ENCODE measurements at regions not wholly inside any gene's neighbourhood (a gene's known extent, or its start where the extent isn't known, plus 50 kb on each side); places are given as distances from the start of the nearest gene placed in this dataset.

DNA sequence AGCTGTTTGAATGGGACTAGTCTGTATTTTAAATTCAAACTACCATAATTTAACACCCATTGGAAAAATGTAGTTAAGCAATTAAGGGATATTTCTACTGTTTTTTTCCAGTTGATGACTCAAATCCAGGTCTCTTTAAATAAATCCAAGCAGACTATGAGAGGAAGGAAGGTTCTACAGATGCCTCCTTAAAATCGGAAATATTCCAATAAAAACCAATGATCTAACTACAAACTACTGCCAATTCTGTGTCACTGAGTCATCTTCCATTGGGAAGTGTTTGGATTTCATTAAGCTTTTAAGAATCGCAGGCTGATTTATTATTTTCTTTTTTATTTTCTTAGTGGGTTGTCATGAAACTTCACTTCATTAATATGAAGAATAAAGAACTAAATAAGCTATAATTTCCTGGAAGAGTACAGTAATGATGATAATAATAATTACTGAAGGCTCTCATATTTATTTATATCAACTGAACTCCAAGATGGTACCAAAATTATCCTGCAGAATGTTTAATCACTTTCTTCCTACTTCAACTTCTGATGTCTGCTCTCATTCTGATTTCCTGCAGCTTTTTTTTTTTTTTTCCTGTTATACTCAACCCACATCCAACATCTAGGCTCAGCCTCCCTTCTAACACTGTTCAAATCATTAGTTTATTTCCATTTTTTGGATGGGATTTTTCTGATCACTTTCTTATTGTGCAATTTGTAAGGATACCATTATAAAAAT, 166.3 kb upstream of the FN1 start:
- WGBS, 2 experiments (ENCODE audit: insufficient coverage in 2 of 2), result no CpG with 5 or more reads among the region's 2 CpGs
- no peaks in the 10 kb centered on the region for H3K9me3 ChIP-seq (ENCODE audit: control insufficient read depth, low read length)
- no peak overlapping the region for H3K4me3 ChIP-seq (ENCODE audit: extremely low read depth, insufficient read depth, low read length, poor library complexity, severe bottlenecking)
- no peaks in the 10 kb centered on the region for H3K4me1 ChIP-seq (ENCODE audit: control insufficient read depth, insufficient read depth, low read length, poor library complexity, severe bottlenecking)
- no peak overlapping the region for H3K27ac ChIP-seq (ENCODE audit: low read depth, low read length, severe bottlenecking)
- H3K36me3 ChIP-seq (ENCODE audit: control insufficient read depth, insufficient read depth, low read length), result no peaks in the 10 kb centered on the region

GRCh38 chr2:215601526-215601925, 165.7 kb upstream of the FN1 start:
- Histone ChIP-seq H3K4me1 (ENCODE audit: control insufficient read depth, insufficient read depth, low read length, poor library complexity, severe bottlenecking) (no peaks in the 10 kb centered on the region), H3K4me3 (ENCODE audit: extremely low read depth, insufficient read depth, low read length, poor library complexity, severe bottlenecking) (no peak overlapping the region), H3K36me3 (ENCODE audit: control insufficient read depth, insufficient read depth, low read length) (no peaks in the 10 kb centered on the region), H3K27ac (ENCODE audit: low read depth, low read length, severe bottlenecking) (no peak overlapping the region), H3K9me3 (ENCODE audit: control insufficient read depth, low read length) (no peaks in the 10 kb centered on the region)
- 100% methylated on average over 2 of the region's 3 CpGs for WGBS, 2 experiments (ENCODE audit: insufficient coverage in 2 of 2)

- Histone ChIP-seq H3K9me3 (ENCODE audit: control insufficient read depth, low read length) (no peaks in the 10 kb centered on the region), H3K4me1 (ENCODE audit: control insufficient read depth, insufficient read depth, low read length, poor library complexity, severe bottlenecking) (no peaks in the 10 kb centered on the region), H3K27ac (ENCODE audit: low read depth, low read length, severe bottlenecking) (no peak overlapping the region), H3K36me3 (ENCODE audit: control insufficient read depth, insufficient read depth, low read length) (no peaks in the 10 kb centered on the region), H3K4me3 (ENCODE audit: extremely low read depth, insufficient read depth, low read length, poor library complexity, severe bottlenecking) (no peak overlapping the region)
- 88% methylated on average over 1 of the region's 3 CpGs; no CpG with 5 or more reads in 1 of the 2 experiments for WGBS, 2 experiments (ENCODE audit: insufficient coverage in 2 of 2)
Observed at GRCh38 chr2:215598376-215598975, 162.6 kb upstream of the FN1 start.

- no peaks in the 10 kb centered on the region for H3K4me1 ChIP-seq (ENCODE audit: control insufficient read depth, insufficient read depth, low read length, poor library complexity, severe bottlenecking)
- no CpG with 5 or more reads among the region's 3 CpGs for WGBS, 2 experiments (ENCODE audit: insufficient coverage in 2 of 2)
- H3K36me3 ChIP-seq (ENCODE audit: control insufficient read depth, insufficient read depth, low read length), result no peaks in the 10 kb centered on the region
- no peak overlapping the region for H3K4me3 ChIP-seq (ENCODE audit: extremely low read depth, insufficient read depth, low read length, poor library complexity, severe bottlenecking)
- no peaks in the 10 kb centered on the region for H3K9me3 ChIP-seq (ENCODE audit: control insufficient read depth, low read length)
- H3K27ac ChIP-seq (ENCODE audit: low read depth, low read length, severe bottlenecking), result no peak overlapping the region
Observed at GRCh38 chr2:215597577-215597976, 161.7 kb upstream of the FN1 start.

DNA sequence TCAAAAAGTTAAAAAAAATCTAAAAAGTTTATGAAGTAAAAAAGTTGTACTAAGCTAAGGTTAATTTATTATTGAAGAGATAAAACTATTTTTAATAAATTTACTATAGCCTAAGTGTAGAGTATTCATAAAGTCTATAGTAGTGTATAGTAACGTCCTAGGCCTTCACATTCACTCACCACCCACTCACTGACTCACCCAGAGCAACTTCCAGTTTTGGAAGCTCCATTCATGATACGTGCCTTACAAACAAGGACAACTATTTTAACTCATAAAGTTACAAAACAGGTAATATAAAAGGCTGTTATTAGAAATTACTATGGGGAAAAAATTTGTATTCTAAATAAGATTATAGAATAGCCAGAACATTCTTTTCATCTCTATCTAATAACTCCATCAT, 158.9 kb upstream of the FN1 start:
- Histone ChIP-seq H3K9me3 (ENCODE audit: control insufficient read depth, low read length) (no peaks in the 10 kb centered on the region), H3K27ac (ENCODE audit: low read depth, low read length, severe bottlenecking) (no peak overlapping the region), H3K4me3 (ENCODE audit: extremely low read depth, insufficient read depth, low read length, poor library complexity, severe bottlenecking) (no peak overlapping the region), H3K4me1 (ENCODE audit: control insufficient read depth, insufficient read depth, low read length, poor library complexity, severe bottlenecking) (peaks cover 8% of the 10 kb centered on the region), H3K36me3 (ENCODE audit: control insufficient read depth, insufficient read depth, low read length) (no peaks in the 10 kb centered on the region)
- WGBS, 2 experiments (ENCODE audit: insufficient coverage in 2 of 2), result no CpG with 5 or more reads among the region's 2 CpGs

- WGBS, 2 experiments (ENCODE audit: insufficient coverage in 2 of 2), result 86 to 100% methylated on average over 1 of the region's 6 CpGs
- Histone ChIP-seq H3K36me3 (ENCODE audit: control insufficient read depth, insufficient read depth, low read length) (no peaks in the 10 kb centered on the region), H3K27ac (ENCODE audit: low read depth, low read length, severe bottlenecking) (no peak overlapping the region), H3K9me3 (ENCODE audit: control insufficient read depth, low read length) (no peaks in the 10 kb centered on the region), H3K4me1 (ENCODE audit: control insufficient read depth, insufficient read depth, low read length, poor library complexity, severe bottlenecking) (peaks cover 9% of the 10 kb centered on the region), H3K4me3 (ENCODE audit: extremely low read depth, insufficient read depth, low read length, poor library complexity, severe bottlenecking) (no peak overlapping the region)
Observed at GRCh38 chr2:215590010-215590745, 154.3 kb upstream of the FN1 start.

DNA sequence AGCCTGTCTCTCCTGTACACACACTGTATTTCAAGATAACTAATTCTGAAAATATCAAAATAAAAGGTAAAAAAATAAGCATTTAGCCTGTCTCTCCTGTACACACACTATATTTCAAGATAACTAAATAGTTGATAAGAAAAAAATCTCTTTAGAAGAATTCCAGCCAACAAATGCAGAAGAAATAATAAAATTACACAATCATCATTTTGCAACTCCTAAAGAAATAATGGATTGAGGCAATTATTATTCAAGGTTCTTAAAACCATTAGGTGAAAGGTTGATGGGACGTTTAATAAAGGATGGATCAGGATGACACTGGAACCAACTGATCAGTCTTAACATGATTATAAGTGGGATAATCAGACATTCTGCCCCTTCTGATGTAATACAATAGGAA, 148.0 kb upstream of the FN1 start:
- no peaks in the 10 kb centered on the region for H3K4me1 ChIP-seq (ENCODE audit: control insufficient read depth, insufficient read depth, low read length, poor library complexity, severe bottlenecking)
- WGBS, 2 experiments (ENCODE audit: insufficient coverage in 2 of 2), result 100% methylated on average over 1 of the region's 1 CpG; no CpG with 5 or more reads in 1 of the 2 experiments

GRCh38 chr2:215579809-215580208, 143.9 kb upstream of the FN1 start:
- H3K9me3 ChIP-seq (ENCODE audit: control insufficient read depth, low read length), result no peaks in the 10 kb centered on the region
- H3K4me1 ChIP-seq (ENCODE audit: control insufficient read depth, insufficient read depth, low read length, poor library complexity, severe bottlenecking), result no peaks in the 10 kb centered on the region
- WGBS, 2 experiments (ENCODE audit: insufficient coverage in 2 of 2), result 86% methylated on average over 1 of the region's 3 CpGs; no CpG with 5 or more reads in 1 of the 2 experiments
- no peaks in the 10 kb centered on the region for H3K36me3 ChIP-seq (ENCODE audit: control insufficient read depth, insufficient read depth, low read length)
- H3K27ac ChIP-seq (ENCODE audit: low read depth, low read length, severe bottlenecking), result no peak overlapping the region
- H3K4me3 ChIP-seq (ENCODE audit: extremely low read depth, insufficient read depth, low read length, poor library complexity, severe bottlenecking), result no peak overlapping the region

More for the DNA sequence above, 148.0 kb upstream of the FN1 start:
- H3K4me3 ChIP-seq (ENCODE audit: extremely low read depth, insufficient read depth, low read length, poor library complexity, severe bottlenecking), result no peak overlapping the region
- no peak overlapping the region for H3K27ac ChIP-seq (ENCODE audit: low read depth, low read length, severe bottlenecking)
- no peaks in the 10 kb centered on the region for H3K36me3 ChIP-seq (ENCODE audit: control insufficient read depth, insufficient read depth, low read length)
- H3K9me3 ChIP-seq (ENCODE audit: control insufficient read depth, low read length), result no peaks in the 10 kb centered on the region

- H3K4me3 ChIP-seq (ENCODE audit: extremely low read depth, insufficient read depth, low read length, poor library complexity, severe bottlenecking), result no peak overlapping the region
- no peak overlapping the region for H3K27ac ChIP-seq (ENCODE audit: low read depth, low read length, severe bottlenecking)
- H3K9me3 ChIP-seq (ENCODE audit: control insufficient read depth, low read length), result no peaks in the 10 kb centered on the region
- no peaks in the 10 kb centered on the region for H3K4me1 ChIP-seq (ENCODE audit: control insufficient read depth, insufficient read depth, low read length, poor library complexity, severe bottlenecking)
- H3K36me3 ChIP-seq (ENCODE audit: control insufficient read depth, insufficient read depth, low read length), result no peaks in the 10 kb centered on the region
Observed at GRCh38 chr2:215577356-215577755, 141.5 kb upstream of the FN1 start.

GRCh38 chr2:215576572-215576971, 140.7 kb upstream of the FN1 start:
- Histone ChIP-seq H3K36me3 (ENCODE audit: control insufficient read depth, insufficient read depth, low read length) (no peaks in the 10 kb centered on the region), H3K9me3 (ENCODE audit: control insufficient read depth, low read length) (no peaks in the 10 kb centered on the region), H3K4me1 (ENCODE audit: control insufficient read depth, insufficient read depth, low read length, poor library complexity, severe bottlenecking) (no peaks in the 10 kb centered on the region), H3K27ac (ENCODE audit: low read depth, low read length, severe bottlenecking) (no peak overlapping the region), H3K4me3 (ENCODE audit: extremely low read depth, insufficient read depth, low read length, poor library complexity, severe bottlenecking) (no peak overlapping the region)
- 60% methylated on average over 1 of the region's 3 CpGs; no CpG with 5 or more reads in 1 of the 2 experiments for WGBS, 2 experiments (ENCODE audit: insufficient coverage in 2 of 2)

- H3K27ac ChIP-seq (ENCODE audit: low read depth, low read length, severe bottlenecking), result no peak overlapping the region
- no peak overlapping the region for H3K4me3 ChIP-seq (ENCODE audit: extremely low read depth, insufficient read depth, low read length, poor library complexity, severe bottlenecking)
- H3K36me3 ChIP-seq (ENCODE audit: control insufficient read depth, insufficient read depth, low read length), result no peaks in the 10 kb centered on the region
- no peaks in the 10 kb centered on the region for H3K4me1 ChIP-seq (ENCODE audit: control insufficient read depth, insufficient read depth, low read length, poor library complexity, severe bottlenecking)
- H3K9me3 ChIP-seq (ENCODE audit: control insufficient read depth, low read length), result no peaks in the 10 kb centered on the region
Observed at GRCh38 chr2:215573496-215573895, 137.6 kb upstream of the FN1 start.
